ENCODE measurements at regions not wholly inside any gene's neighbourhood (a gene's known extent, or its start where the extent isn't known, plus 50 kb on each side); places are given as distances from the start of the nearest gene placed in this dataset.

DNA sequence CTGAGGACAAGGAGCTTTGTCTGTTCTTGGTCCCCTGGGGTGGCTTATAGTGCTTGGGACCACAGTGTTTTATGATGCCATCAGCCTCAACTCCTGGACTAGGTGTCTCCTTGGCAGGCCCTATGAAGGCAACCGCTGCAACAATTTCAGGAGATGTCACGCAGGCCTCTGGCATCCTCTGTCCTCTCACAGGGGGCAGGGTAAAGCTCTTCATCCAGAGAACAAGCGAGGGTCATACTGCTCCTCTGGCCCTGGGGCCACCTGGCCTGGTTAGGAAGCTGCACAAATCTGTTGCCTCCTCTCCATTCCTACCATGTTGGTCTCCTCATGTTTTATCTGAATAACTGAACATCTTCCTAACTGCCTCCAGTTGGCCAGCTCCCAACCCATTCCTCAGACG lies 148.9 kb upstream of the SPEF2 start:
- TF ChIP-seq, protein P1, sequence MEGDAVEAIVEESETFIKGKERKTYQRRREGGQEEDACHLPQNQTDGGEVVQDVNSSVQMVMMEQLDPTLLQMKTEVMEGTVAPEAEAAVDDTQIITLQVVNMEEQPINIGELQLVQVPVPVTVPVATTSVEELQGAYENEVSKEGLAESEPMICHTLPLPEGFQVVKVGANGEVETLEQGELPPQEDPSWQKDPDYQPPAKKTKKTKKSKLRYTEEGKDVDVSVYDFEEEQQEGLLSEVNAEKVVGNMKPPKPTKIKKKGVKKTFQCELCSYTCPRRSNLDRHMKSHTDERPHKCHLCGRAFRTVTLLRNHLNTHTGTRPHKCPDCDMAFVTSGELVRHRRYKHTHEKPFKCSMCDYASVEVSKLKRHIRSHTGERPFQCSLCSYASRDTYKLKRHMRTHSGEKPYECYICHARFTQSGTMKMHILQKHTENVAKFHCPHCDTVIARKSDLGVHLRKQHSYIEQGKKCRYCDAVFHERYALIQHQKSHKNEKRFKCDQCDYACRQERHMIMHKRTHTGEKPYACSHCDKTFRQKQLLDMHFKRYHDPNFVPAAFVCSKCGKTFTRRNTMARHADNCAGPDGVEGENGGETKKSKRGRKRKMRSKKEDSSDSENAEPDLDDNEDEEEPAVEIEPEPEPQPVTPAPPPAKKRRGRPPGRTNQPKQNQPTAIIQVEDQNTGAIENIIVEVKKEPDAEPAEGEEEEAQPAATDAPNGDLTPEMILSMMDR (IDR thresholded peaks at IDR 0.05) = no peak
- no peak for DNase-seq
- Histone ChIP-seq H3K9me3 (no peaks in the 10 kb centered on the region), H3K36me3 (ENCODE audit: low read depth) (no peaks in the 10 kb centered on the region), H3K4me1 (ENCODE audit: low read depth) (no peaks in the 10 kb centered on the region), H3K4me3 (no peak overlapping the region)
- intact Hi-C loops (cut with DNase I, micrococcal nuclease) = no loop called here
- ATAC-seq = no peak

DNA sequence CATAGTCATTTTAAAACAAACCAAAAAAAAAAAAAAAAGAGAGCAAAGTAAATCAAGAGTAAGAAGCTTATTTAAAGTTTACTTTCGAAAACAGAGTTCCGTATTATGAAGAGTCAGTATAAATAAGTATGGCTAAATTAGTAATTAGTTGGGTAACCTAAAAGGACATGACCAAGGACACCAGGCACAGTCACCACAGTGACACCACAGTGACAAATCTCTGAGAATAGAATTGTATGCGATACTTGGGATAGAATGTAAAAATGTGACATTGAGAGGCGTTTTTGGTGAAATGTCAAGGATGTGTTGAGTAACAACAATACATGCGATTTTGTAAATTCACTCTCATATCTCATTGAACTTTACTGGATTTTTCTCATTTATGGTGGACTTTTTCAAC lies 150.9 kb upstream of the SPEF2 start:
- DNase-seq (no peak), ATAC-seq (no peak)
- intact Hi-C loops (cut with DNase I, micrococcal nuclease) = no loop called here
- TF ChIP-seq, protein P1 (IDR thresholded peaks at IDR 0.05) = no peak
- Histone ChIP-seq H3K4me3 (no peak overlapping the region), H3K9me3 (no peaks in the 10 kb centered on the region), H3K36me3 (ENCODE audit: low read depth) (no peaks in the 10 kb centered on the region), H3K4me1 (ENCODE audit: low read depth) (no peaks in the 10 kb centered on the region)

DNA sequence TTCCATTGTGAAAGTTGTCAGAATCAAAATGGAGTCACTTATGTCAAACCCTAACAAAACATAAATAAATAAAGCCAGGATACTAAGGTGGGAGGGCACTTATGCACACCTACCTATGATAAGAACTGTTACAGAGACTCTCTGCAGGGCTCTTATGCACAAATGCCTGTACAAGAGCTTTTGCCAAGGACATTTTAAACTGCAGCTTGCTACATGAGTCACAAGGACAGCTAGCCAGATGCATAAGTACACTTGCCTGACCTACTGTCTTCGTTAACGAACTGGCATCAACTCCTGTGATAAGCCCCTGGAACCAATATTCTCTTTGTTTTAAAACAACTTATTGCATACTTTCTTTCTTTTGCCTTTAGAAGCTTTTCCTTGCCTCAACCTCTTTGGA lies 152.9 kb upstream of the SPEF2 start:
- Histone ChIP-seq H3K4me3 (no peak overlapping the region), H3K4me1 (ENCODE audit: low read depth) (no peaks in the 10 kb centered on the region), H3K9me3 (no peaks in the 10 kb centered on the region), H3K36me3 (ENCODE audit: low read depth) (no peaks in the 10 kb centered on the region)
- intact Hi-C loops (cut with DNase I, micrococcal nuclease) = no loop called here
- TF ChIP-seq, protein P1 (IDR thresholded peaks at IDR 0.05) = no peak
- no peak for ATAC-seq
- no peak for DNase-seq

DNA sequence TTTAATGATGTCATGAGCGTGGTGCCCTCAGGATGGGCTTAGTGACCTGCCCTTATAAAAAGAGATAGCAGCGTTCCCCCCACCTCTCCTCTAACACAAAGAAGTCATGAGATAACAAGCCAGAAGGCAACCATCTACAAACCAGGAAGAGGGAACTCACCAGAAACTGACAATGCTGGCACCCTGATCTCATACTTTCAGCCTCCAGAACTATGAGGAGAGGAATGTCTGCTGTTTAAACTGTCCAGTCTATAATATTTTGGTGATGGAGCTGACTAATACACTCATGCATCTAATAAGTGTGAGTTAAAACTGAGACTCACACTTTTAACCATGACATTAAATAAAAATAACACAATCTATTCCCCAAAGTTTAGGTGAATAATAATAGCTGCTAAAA lies 156.1 kb upstream of the SPEF2 start:
- TF ChIP-seq, protein P1 (IDR thresholded peaks at IDR 0.05) = no peak
- Histone ChIP-seq H3K9me3 (no peaks in the 10 kb centered on the region), H3K36me3 (ENCODE audit: low read depth) (no peaks in the 10 kb centered on the region), H3K4me3 (no peak overlapping the region), H3K4me1 (ENCODE audit: low read depth) (no peaks in the 10 kb centered on the region)
- no peak for ATAC-seq
- no peak for DNase-seq
- intact Hi-C loops (cut with DNase I, micrococcal nuclease) = no loop called here

DNA sequence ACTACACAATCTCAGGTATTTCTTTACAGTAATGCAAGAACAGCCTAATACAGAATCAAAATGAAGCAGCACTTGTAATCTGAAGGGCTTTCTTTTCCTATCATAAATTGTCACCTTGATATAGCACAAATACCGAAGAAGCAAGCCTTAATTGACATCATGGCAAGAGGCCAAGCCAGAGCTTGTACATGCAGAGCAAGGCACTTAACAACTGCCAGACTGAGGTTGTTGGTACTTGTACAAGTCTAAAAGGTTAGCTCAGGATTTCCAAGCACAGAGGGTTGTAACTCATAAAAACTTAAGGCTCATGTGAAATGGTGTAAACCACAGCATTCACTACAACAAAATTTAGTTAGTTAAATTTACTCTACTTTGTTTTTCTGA lies 158.8 kb upstream of the SPEF2 start:
- TF ChIP-seq, protein P1 (IDR thresholded peaks at IDR 0.05) = no peak
- Histone ChIP-seq H3K9me3 (no peaks in the 10 kb centered on the region), H3K4me1 (ENCODE audit: low read depth) (no peaks in the 10 kb centered on the region), H3K4me3 (no peak overlapping the region), H3K36me3 (ENCODE audit: low read depth) (no peaks in the 10 kb centered on the region)
- intact Hi-C loops (cut with DNase I, micrococcal nuclease) = no loop called here
- peak in 1 of 3 donors; percentile 53 for DNase-seq
- ATAC-seq = no peak
